22Rv1 (cell line): ENCODE measurements at regions not wholly inside any gene's neighbourhood (a gene's known extent, or its start where the extent isn't known, plus 50 kb on each side); places are given as distances from the start of the nearest gene placed in this dataset.

ENCODE experiments used
- CTCF ChIP-seq: fragments of 450-650 bp; IDR thresholded peaks from 2 replicates; pipeline ENCODE4 v1.5.1; 2017; ENCODE audit warnings: mild to moderate bottlenecking
- ZFX ChIP-seq: fragments of 450-650 bp; IDR thresholded peaks from 2 replicates; pipeline ENCODE4 v1.6.1; 2017; ENCODE audit warnings: antibody characterized with exemption, borderline replicate concordance

DNA sequence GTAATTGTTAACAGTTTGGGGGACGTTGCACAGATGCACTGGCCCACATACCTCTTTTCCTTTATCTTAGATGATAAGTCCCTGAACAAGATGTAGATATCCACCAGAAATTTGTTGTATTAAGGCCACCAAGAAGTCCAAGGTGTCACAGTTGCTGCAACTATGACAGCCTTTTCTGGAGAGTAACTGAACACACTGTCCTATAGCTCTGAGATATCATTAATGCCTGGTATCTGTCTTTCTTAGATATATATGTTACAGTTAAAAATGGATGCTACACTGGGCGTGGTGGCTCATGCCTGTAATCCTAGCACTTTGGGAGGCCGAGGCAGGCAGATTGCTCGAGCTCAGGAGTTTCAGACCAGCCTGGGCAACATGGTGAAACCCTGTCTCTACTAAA is 77.8 kb upstream of the PRDX4 start:
- no peak for TF ChIP-seq CTCF
- no peak for TF ChIP-seq ZFX
